Nephron progenitor cell (in vitro differentiated cells): ENCODE measurements at regions not wholly inside any gene's neighbourhood (a gene's known extent, or its start where the extent isn't known, plus 50 kb on each side); places are given as distances from the start of the nearest gene placed in this dataset.

Experiments used
- DNase-seq: peaks from one replicate; pipeline ENCODE4 v3.0.0; 2021
- H3K27ac Mint-ChIP-seq: 2 replicates; pipeline ENCODE4 v1.8.0; 2021; ENCODE audit warnings: mild to moderate bottlenecking, moderate library complexity, mixed read lengths
- H3K27me3 Mint-ChIP-seq: 2 replicates; pipeline ENCODE4 v1.8.0; 2021; ENCODE audit warnings: mild to moderate bottlenecking, low read depth, mixed read lengths; ENCODE audit not compliant: poor library complexity
- H3K36me3 Mint-ChIP-seq: 2 replicates; pipeline ENCODE4 v1.8.0; 2021; ENCODE audit warnings: low read depth, mixed read lengths
- H3K4me1 Mint-ChIP-seq: 2 replicates; pipeline ENCODE4 v1.8.0; 2021; ENCODE audit warnings: mixed read lengths
- H3K4me3 Mint-ChIP-seq: 2 replicates; pipeline ENCODE4 v1.8.0; 2021; ENCODE audit warnings: mild to moderate bottlenecking, moderate library complexity, mixed read lengths
- H3K9me3 Mint-ChIP-seq: 2 replicates; pipeline ENCODE4 v1.8.0; 2021; ENCODE audit warnings: mild to moderate bottlenecking, moderate library complexity, mixed read lengths
- CTCF ChIP-seq: fragments of 200-600 bp; sonication (generic); IDR thresholded peaks from 2 replicates; pipeline ENCODE4 v1.5.0; 2021; ENCODE audit warnings: antibody characterized with exemption

GRCh38 chr4:147012059-147012707 is 66.5 kb upstream of the TTC29 start:
- H3K4me1 Mint-ChIP-seq: peaks cover 27% of the 10 kb centered on the region
- no peaks in the 10 kb centered on the region for H3K9me3 Mint-ChIP-seq

GRCh38 chr4:147014946-147015345 is 69.3 kb upstream of the TTC29 start:
- no peak for DNase-seq
- no peak overlapping the region for H3K4me3 Mint-ChIP-seq
- no peaks in the 10 kb centered on the region for H3K36me3 Mint-ChIP-seq
- no peak for TF ChIP-seq CTCF
- H3K4me1 Mint-ChIP-seq: peaks cover 27% of the 10 kb centered on the region
- H3K27ac Mint-ChIP-seq: no peak overlapping the region
- peaks cover 7% of the 10 kb centered on the region for H3K9me3 Mint-ChIP-seq
- no peaks in the 10 kb centered on the region for H3K27me3 Mint-ChIP-seq

More at GRCh38 chr4:147012059-147012707, 66.5 kb upstream of the TTC29 start:
- Mint-ChIP-seq H3K27ac (no peak overlapping the region), H3K4me3 (no peak overlapping the region), H3K27me3 (no peaks in the 10 kb centered on the region), H3K36me3 (no peaks in the 10 kb centered on the region)
- no peak for DNase-seq
- TF ChIP-seq CTCF: no peak

- Mint-ChIP-seq H3K27ac (no peak overlapping the region), H3K4me3 (no peak overlapping the region), H3K27me3 (no peaks in the 10 kb centered on the region), H3K9me3 (peaks cover 7% of the 10 kb centered on the region), H3K4me1 (peaks cover 27% of the 10 kb centered on the region), H3K36me3 (no peaks in the 10 kb centered on the region)
- no peak for DNase-seq
- no peak for TF ChIP-seq CTCF
These were observed 69.8 kb upstream of the TTC29 start for GRCh38 chr4:147015491-147015890.

- Mint-ChIP-seq H3K36me3 (no peaks in the 10 kb centered on the region), H3K27ac (no peak overlapping the region), H3K27me3 (no peaks in the 10 kb centered on the region), H3K4me3 (no peak overlapping the region), H3K9me3 (peaks cover 10% of the 10 kb centered on the region), H3K4me1 (peaks cover 19% of the 10 kb centered on the region)
- no peak for TF ChIP-seq CTCF
- no peak for DNase-seq
These were observed 71.4 kb upstream of the TTC29 start for GRCh38 chr4:147017081-147017480.

GRCh38 chr4:147019091-147019490 is 73.4 kb upstream of the TTC29 start:
- no peaks in the 10 kb centered on the region for H3K36me3 Mint-ChIP-seq
- H3K27ac Mint-ChIP-seq: no peak overlapping the region
- H3K4me1 Mint-ChIP-seq: peaks cover 11% of the 10 kb centered on the region
- H3K27me3 Mint-ChIP-seq: no peaks in the 10 kb centered on the region
- H3K4me3 Mint-ChIP-seq: no peak overlapping the region
- peak; percentile 44 for DNase-seq
- peak; percentile 46 for TF ChIP-seq CTCF
- H3K9me3 Mint-ChIP-seq: peaks cover 16% of the 10 kb centered on the region

- no peak for DNase-seq
- Mint-ChIP-seq H3K9me3 (peaks cover 16% of the 10 kb centered on the region), H3K27me3 (no peaks in the 10 kb centered on the region), H3K36me3 (no peaks in the 10 kb centered on the region), H3K4me3 (no peak overlapping the region), H3K4me1 (peaks cover 3% of the 10 kb centered on the region), H3K27ac (no peak overlapping the region)
- no peak for TF ChIP-seq CTCF
These were observed 74.8 kb upstream of the TTC29 start for GRCh38 chr4:147020456-147020855.
